ENCODE measurements at regions not wholly inside any gene's neighbourhood (a gene's known extent, or its start where the extent isn't known, plus 50 kb on each side); places are given as distances from the start of the nearest gene placed in this dataset.
"Not testable (repeated sequence)": the region's sequence is repeated elsewhere in the genome, so short reads cannot be mapped to it uniquely, and the experiment has no call there.

DNA sequence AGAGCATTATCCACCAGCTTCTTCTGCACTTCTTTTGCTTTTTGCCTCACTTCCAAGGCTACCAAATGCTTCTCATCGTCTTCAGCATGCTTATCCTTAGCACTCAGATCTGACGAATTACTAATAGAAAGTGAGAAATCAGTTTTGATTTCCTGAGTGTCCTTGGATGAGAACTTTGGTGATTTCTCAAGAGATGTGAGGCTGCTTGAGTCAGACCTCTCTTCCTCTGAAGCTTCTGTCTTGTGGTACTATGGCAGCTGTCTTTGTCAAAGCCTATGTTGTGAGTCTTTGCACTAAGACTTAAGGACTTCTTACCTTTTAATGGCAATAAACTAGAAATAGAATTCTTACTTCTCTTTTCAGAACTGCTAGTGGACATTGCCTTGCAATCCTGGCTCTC lies 169.9 kb downstream of the CPE start:
- DNase-seq = no peak

DNA sequence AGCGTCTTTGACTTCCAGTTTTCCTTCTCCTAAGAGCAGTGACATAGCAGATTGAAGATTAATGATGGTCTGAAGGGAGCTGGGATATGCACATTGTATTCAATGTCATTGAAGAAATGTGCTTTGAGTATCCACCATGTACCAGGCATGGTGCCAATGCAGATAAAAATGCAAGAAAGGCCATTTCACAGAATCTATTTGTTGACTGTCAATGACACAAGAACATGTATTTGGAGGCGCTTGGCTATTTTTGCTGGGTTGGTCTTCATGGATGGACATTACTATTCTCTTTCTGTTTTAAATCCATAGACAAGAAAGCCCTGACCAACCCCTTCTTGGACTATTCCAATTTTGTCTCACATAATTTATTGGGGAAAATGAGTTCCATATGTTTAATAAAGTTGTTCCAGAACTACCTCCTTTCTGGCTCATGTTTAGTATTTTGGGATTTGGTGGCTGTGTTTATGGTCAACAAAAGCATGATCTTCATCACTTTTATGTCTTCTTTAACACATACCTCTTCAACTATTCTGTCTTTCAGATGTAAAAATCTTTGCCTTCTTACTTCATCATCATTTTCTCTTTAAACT lies 174.5 kb downstream of the CPE start:
- no peak for DNase-seq

DNA sequence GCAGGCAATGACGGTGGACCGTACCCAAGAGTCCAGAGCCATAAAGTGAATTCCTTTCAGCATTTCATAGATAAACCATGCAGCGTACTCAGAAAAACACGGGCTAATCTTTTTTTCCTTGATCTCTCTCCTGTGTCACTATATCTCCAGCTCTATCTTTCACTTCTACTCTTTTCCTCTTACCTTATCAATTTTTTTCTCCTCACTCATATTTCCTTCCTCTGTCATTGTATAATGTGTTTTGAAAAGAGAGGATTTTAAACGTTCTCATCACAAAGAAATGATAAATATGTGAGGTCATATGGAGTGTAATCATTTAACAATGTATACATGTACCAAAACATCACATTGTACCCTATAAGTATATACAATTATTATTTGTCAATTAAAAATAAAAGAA lies 176.5 kb downstream of the CPE start:
- DNase-seq = no peak

DNA sequence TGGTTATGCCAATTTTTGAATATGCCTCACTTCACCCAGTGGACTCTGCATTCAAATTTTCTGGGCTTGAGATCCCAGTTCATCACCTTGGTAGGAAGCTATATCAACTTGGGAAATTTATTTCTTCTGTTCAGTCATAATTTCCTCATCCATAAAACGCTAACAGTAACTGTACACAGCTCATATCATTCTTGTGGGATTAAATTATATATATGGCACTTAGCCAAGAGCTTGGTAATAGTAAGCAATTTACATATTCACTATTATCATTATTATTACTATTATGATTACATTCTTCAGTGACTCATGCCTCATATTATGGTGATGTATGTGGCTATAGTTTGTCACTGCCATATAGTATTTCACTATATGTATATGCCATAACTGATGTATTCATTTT lies 177.6 kb downstream of the CPE start:
- no peak for DNase-seq

DNA sequence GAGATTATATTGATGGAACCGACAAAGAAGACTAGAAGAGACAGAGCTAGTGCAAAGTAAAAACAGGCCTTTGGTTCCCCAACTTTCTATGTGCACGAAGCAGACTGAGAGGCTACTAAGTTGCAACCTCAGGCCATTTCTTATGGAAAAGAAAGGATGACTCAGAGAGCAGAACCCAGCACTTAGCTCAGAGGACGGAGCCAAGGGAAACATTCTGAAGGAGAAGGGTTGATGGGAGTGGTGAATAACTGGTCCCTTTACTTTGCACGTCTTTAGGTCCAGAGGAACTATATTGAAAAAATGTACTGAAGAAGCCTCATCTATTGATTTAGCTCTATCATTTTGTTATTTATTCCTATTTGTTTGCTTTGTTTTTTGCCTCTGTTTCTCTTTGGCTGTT lies 182.1 kb downstream of the CPE start:
- DNase-seq = no peak

DNA sequence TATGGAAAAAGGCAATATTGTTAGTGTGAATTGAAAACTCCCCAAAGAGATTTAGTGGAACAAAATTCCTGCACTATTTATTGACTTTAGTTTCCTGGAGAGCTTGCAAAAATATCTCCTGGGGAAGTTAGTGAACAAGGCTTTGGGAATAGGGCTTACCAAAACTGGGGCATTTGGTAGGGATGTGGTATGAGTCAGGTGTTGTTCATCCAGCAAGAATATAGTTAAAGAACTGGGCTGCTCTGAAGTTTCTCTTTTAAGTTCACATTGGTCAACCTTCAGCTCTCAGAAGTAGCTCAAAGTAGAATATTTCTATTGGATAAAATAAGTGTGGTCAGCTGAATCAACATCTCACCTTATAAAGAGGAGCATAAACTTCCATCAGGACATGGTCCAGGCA lies 185.0 kb downstream of the CPE start:
- no peak for DNase-seq

DNA sequence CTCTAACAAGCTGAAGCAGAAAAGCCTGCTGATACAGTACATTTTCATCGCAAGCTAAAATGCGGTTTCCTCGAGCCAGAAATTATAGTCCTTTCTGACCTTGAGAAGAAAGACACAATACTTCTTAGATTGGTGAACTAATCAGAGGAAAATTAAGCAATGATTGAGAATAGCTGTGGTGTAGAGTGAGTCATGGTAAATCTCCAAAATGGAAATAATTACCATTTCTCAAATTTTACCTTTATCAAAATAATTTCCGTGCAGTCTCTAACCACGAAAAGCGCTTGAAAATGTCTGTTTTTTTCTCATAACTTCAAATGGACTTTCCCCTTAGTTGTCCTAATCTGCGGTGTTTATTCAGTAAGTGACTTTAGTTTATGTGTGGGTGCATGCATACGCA lies 190.2 kb downstream of the CPE start:
- no peak for DNase-seq

DNA sequence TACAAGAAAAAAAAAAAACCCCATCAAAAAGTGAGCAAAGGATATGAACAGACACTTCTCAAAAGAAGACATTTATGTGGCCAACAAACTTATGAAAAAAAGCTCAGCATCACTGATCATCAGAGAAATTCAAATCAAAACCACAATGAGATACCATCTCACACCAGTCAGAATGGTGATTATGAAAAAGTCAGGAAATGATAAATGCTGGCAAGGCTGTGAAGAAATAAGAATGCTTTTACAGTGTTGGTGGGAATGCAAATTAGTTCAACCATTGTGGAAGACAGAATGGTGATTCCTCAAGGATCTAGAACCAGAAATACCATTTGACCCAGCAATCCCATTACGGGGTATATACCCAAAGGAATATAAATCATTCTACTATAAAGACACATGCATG lies 192.7 kb downstream of the CPE start:
- not testable (repeated sequence) for DNase-seq

DNA sequence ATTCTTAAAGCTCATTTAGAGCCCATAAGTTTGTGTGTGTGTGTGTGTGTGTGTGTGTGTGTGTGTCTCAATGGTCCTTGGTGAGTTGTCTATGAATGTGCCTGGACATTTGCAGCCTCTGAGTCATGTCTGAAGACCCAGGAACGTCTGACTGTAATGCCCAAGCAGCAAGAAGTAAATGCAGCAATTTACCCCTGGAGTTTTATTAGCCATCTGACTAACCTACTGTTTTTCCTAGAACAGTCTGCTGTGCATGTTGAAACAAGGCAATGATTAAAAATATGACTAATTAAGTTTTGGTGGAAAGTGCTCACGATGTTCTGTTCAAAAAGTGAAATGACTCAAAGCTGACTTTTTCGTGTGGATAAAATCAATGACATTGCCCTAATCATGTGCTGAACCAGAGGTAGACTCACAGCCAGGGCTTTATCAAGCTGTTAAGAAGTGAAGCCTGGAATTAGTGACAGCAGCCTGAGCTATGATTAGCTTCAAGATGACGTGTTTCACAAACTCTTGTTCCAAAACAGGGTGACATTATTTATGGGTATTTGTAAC lies 201.6 kb downstream of the CPE start:
- DNase-seq = no peak

DNA sequence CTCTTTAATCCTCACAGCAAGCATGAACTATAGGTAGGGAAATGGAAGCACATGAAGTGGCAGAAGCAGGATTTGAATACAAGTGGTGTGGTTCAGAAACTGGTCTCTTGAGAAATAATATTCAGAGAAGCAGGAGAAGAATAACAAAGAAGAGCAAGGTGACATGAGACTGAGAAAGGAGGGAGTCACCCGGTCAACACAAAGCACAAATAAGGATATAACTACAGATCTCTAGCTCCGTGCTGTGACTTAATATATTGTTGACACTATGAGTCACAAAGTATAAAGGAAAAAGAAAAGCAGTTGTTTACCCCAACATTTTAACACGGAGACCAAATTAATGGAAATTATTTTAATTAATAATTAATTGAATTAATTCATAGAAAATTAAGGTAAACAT lies 204.5 kb downstream of the CPE start:
- no peak for DNase-seq

DNA sequence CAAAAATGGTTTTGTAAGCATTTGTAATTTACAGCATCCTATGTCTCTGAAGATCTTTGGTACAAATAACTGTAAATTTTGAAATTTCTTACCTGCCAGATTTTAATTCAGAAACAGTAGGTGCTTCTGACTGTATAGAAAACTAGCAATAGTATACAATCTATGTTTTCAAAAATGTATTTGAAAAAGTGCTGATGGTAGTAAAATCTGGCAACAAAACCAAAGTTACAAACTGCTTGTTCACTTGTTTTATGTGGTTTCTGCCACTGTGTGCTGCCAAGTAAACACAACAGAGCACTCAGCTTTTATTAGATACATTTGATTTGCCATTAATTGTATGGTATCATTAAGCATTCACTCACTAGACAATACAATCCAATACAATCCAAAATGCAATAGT lies 206.1 kb downstream of the CPE start:
- DNase-seq = peak; percentile 3

DNA sequence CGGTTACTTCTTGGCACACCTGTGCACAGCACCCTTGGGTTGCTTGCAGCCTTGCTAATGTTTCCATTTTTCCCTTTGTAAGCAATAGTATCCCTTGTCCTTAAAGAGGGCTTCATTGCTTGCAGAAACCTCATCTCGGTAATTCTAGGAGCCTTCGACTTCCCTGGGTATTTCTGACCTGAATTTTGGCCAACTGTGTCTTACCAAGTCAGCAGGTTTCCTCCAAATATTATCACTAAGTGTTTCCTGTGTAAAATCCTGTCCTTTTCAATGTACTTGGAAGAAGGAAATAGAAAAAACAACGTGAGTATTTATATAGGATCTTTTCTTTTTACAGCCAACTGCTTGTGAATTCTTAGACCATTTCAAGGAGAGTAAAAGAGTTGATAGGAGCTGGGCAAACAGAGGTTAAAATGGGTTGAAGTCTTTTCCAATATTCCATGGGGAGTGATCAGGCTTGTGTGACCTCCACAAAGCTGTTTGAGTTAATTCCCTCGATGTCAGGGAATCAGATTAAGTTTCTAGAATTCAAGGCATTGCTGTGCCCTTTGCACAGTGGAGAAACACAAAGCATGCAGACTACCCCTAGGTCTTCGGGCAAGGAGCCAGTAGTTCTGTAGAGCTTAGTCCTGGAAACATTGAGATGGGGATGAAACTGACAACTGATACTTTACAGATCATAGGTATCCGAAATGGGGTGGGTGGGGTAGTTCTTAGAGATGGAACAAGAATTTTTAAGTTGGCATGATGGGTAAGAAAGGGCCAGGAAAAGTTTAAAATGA lies 209.9 kb downstream of the CPE start:
- no peak for DNase-seq

DNA sequence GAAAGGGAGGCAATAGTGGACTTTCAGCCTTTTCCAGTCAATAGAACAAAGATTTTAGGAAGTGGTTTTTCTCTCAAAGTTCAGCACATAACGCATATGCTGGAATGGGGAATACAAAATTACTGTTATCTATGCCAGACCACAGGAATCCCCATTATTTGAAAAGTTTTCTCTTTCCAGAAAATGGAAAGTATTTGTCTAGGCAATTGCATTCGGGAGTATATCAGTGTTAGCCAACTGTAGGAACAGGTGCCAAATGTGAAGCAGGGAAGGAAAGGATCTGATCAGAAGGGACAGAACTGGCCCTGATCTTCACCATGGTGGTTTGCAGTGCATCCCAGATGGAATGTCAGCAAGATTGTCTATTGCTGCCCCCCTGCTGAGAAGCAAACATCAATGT lies 213.6 kb downstream of the CPE start:
- DNase-seq = no peak

DNA sequence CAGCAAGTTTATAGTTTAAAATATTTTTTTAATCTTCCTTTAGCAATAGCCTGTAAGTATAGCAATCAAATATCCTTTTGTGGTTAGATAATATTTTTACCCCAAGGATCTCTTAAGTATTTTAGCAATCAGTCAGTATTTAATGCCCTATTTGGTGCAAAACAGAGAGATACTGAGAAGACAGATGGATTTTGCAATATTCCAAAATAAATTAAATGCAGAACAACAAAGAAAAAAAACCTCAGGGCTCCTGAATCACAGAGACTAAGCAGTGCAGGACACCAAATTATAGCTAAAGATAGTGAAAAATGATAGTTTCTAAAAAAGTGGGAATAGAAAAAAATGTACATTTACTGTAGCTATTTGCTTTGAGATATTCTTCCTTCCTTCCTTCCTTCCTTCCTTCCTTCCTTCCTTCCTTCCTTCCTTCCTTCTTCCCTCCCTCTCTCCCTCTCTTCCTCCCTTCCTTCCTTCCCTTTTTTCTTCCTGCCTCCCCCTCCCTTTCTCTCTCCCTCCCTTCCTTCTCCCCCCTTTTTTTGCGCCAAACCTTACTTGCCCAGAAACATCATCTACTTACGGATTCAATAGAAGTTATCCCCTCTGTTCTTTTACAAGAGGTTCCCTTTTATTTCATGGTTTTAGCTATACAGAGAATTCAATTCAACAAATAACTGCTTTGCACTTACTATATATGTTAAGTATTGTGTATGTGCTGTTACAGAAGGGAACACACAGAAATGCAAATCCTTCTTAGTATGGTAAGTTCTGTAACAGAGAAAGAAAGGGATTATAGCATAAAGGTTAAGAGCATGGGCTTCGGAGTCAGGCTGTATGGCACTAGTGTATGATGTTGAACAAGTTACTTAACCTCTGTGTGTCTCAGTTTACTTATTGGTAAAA lies 219.0 kb downstream of the CPE start:
- DNase-seq = no peak

DNA sequence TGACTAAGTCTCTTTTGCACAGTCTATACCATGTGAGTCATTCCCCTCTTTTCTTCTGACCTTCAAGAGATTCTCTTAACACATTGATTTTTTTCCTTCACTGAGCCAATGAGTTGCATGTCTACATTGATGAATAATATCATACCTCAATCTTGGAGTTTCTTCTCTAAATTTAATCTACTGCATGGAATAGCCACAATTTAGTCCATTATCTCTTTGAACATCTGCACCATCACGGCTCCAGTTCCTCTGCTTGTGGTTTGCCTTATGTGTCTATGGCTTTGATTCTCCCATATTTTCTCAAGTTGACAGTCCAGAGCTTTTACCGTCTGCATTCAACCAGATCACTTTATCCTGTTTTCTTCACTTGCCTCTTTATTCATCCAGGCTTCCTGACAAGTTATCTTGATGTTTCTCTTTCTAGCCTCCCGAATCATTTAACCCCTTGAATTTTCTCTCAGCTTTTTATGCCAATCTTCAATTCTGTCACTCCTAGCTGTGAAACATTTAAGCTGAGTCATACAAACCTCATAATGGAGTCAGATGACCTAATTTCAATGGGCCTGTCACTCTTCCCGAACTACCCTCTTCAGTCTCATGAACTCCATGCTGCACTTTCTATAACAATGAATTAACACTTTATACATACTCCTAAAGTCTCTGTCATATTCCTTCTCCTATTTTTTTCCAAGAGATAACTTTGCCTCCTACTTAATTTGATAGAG lies 222.3 kb downstream of the CPE start:
- no peak for DNase-seq

DNA sequence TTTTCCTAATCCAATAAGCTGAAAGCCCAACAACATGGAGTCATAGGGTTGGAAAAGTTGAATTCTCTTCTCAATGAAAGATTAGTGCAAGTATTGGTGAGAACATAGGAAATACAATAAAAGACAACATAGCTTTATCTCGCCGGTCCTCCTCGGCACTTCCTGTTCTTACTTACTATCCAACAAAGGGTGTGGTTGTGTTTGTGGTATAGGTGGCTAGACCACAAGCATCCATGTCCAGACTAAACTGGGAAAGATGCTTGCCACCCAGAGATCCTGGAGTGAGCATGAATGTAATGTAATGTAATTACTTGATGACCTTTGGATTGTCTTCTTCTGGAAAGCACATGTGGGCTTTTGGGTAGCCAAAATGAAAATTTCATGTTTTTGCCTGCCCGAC lies 223.8 kb downstream of the CPE start:
- no peak for DNase-seq

DNA sequence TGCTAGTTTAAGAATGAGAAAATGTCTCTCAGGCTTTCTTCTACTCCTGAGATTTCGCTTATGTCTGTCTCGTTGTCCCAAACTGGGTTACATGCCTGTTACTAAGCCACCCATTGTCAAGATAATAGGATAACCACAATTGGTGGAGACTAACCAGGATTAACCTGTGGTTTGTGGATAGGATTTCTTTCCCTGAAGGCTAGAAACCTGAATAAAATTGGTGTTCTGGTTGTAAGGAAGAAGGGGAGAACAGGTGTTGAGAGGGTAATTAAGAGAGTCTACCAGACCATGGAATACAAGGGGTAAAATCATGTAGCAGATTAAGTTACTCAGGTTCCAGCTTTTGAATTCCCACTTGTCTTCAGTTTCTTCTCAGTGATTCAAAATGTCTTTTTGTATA lies 225.4 kb downstream of the CPE start:
- no peak for DNase-seq

DNA sequence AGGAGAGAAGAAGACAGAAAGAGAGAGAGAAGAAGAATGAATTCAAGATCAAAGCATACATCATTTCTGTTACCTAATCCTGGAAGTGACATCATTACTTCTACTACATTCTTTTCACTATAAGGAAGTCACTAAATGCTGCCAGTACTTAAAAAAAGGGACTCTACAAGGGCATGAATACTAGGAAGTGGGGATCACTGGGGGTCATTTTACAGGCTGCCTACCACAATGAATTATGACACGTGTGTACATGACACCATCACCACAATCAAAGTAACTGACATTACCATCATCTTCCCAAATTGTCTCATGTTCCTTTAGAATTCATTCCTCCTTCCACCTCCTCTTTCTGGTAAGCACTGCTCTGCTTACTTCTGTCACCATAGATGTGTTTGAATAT lies 227.0 kb downstream of the CPE start:
- no peak for DNase-seq

DNA sequence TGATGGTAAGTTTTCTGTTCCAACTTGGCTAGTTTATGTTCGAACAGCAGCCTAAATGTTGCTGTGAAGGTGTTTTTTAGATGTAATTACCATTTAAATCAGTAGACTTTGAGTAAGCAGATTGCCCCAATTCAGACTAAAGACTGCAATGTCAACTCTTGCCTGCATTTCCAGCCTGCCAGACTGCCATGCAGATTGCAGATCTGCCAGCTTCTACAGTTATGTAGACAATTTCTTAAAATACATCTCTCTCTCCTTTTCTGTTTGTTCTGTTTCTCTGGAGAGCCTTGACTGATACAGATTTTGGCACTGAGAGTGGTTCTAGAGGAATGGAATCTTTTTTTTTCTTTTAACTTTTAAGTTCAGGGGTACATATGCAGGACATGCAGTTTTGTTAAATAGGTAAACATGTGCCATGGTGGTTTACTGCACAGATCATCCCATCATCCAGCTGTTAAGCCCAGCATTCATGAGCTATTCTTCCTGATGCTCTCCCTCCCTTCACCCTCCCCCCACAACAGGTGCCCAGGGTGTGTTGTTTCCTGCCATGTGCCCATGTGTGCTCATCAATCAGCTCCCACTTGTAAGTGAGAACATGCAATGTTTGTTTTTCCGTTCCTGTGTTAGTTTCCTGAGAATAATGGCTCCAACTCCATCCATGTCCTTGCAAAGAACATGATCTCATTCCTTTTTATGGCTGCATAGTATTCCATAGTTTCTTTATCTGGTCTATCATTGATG lies 227.8 kb downstream of the CPE start:
- no peak for DNase-seq

DNA sequence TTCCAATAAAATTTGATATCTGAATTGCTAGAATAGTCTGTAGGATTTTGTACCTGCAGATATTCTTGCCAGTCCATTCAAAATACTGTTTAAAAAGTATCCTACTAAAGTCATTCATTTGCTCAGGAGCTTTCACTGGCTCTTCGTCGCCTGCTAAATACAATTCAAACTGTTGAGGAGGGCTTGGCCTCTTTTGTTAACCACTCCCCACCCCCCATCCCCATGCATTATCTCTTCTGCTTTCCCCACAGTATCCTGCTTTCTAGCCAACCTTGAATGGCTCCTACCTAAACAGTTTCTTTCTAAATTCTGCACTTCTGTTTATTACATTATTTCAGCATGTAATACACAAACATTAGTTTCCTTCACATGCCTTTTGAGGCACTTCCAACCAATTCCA lies 230.8 kb downstream of the CPE start:
- no peak for DNase-seq

DNA sequence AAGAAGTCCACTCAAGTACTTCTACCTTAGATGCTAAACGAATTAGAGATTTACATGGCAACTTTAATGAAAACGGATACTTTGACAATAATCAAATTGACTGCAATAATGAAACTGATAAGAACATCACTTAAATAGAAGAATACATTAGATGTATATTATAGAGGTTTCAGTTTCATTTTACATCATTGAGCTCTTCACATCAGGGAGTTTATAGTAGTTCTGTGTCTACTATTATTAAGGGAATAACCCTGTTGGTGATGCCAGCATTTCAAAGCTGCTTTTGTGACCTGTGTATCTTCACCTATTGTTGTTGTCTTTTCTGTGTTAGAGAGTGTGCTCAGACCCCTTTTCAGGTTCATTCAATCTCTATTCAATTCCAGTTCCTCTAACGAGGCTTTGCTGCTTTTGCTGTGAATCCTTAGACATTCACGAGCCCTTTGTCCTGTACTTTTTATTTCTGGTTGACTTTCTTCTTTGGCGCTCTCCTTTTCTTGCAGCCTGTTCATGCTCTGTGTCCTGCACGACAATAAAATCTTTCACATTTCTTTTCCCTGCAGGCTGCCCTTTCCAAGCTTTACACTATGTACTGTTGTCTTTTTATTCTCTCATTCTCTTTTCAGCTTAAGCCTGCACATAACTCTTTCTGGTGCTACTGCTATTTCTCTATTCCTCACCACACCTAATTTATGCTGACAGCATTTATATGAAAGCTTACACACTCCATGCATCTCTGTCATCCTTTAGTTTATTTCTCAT lies 232.1 kb downstream of the CPE start:
- no peak for DNase-seq
